ENCODE measurements at regions not wholly inside any gene's neighbourhood (a gene's known extent, or its start where the extent isn't known, plus 50 kb on each side); places are given as distances from the start of the nearest gene placed in this dataset.

DNA sequence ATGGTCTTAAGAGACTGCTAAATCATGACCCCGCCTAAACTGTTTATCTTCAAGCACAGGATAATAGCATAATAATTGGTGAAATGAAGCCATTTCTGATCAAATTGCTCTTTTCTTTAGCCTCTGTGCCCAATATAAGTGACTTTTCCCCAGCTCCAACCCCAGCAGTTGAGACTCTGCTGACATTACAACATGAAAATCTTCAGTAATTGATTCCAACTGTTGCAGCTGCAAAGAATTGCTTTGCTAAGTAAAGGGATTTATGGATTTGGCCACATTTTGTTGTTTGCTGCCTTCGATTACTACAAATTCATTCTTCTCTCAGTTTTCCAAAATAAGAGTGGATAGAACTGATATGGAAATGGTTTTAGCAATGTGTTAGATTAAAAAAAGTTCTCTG, 576.7 kb upstream of the LRRC4C start:
- no CpG with 5 or more reads among the region's 2 CpGs for WGBS (ENCODE audit: extremely low coverage, insufficient coverage, low lambda C conversion rate)
- H3K79me1 ChIP-seq (ENCODE audit: low read length) = no peaks in the 10 kb centered on the region
- H3K4me3 ChIP-seq (ENCODE audit: low read length) = no peak overlapping the region
- H3K4me1 ChIP-seq (ENCODE audit: control insufficient read depth, low read depth, low read length) = no peaks in the 10 kb centered on the region
- H2AK5ac ChIP-seq (ENCODE audit: low read length) = no peak overlapping the region
- H3K4me2 ChIP-seq (ENCODE audit: low read length) = no peak overlapping the region
- H4K5ac ChIP-seq (ENCODE audit: low read length) = no peak overlapping the region
- no peak overlapping the region for H4K8ac ChIP-seq (ENCODE audit: low read depth, low read length)
- H3K79me2 ChIP-seq (ENCODE audit: control insufficient read depth, insufficient read depth, low read length) = no peaks in the 10 kb centered on the region
- no peak overlapping the region for H3K18ac ChIP-seq (ENCODE audit: low read length)
- no peak overlapping the region for H3K56ac ChIP-seq (ENCODE audit: low read length)
- no peaks in the 10 kb centered on the region for H3K27me3 ChIP-seq (ENCODE audit: insufficient read depth, low read length, poor library complexity)
- H3K36me3 ChIP-seq (ENCODE audit: control insufficient read depth, insufficient read depth, low read length) = no peaks in the 10 kb centered on the region
- H2BK15ac ChIP-seq (replicated peaks; ENCODE audit: low read depth) = no peak overlapping the region
- no peak overlapping the region for H2BK120ac ChIP-seq (ENCODE audit: low read depth, low read length)
- H3K9ac ChIP-seq (ENCODE audit: low read length) = no peak overlapping the region
- no peak overlapping the region for H3K4ac ChIP-seq (ENCODE audit: low read depth, low read length)
- H2BK5ac ChIP-seq (ENCODE audit: low read length) = no peak overlapping the region
- no peak for DNase-seq
- no peak overlapping the region for H3K27ac ChIP-seq (ENCODE audit: low read depth, low read length)
- H3K23ac ChIP-seq (ENCODE audit: low read length) = no peak overlapping the region

- Histone ChIP-seq H3K4ac (ENCODE audit: low read depth, low read length) (no peak overlapping the region), H3K79me1 (ENCODE audit: low read length) (no peaks in the 10 kb centered on the region), H2BK15ac (replicated peaks; ENCODE audit: low read depth) (no peak overlapping the region), H2BK120ac (ENCODE audit: low read depth, low read length) (no peak overlapping the region), H2BK5ac (ENCODE audit: low read length) (no peak overlapping the region), H3K79me2 (ENCODE audit: control insufficient read depth, insufficient read depth, low read length) (no peaks in the 10 kb centered on the region), H4K5ac (ENCODE audit: low read length) (no peak overlapping the region), H3K4me2 (ENCODE audit: low read length) (no peak overlapping the region), H3K36me3 (ENCODE audit: control insufficient read depth, insufficient read depth, low read length) (no peaks in the 10 kb centered on the region), H3K56ac (ENCODE audit: low read length) (no peak overlapping the region), H3K4me3 (ENCODE audit: low read length) (no peak overlapping the region), H3K27me3 (ENCODE audit: insufficient read depth, low read length, poor library complexity) (peaks cover 2% of the 10 kb centered on the region), H4K8ac (ENCODE audit: low read depth, low read length) (no peak overlapping the region), H3K4me1 (ENCODE audit: control insufficient read depth, low read depth, low read length) (no peaks in the 10 kb centered on the region), H3K9ac (ENCODE audit: low read length) (no peak overlapping the region), H2AK5ac (ENCODE audit: low read length) (no peak overlapping the region), H3K27ac (ENCODE audit: low read depth, low read length) (no peak overlapping the region), H3K23ac (ENCODE audit: low read length) (no peak overlapping the region), H3K18ac (ENCODE audit: low read length) (no peak overlapping the region)
- DNase-seq = no peak
Measured at GRCh38 chr11:42043312-42043711, 583.9 kb upstream of the LRRC4C start.

DNA sequence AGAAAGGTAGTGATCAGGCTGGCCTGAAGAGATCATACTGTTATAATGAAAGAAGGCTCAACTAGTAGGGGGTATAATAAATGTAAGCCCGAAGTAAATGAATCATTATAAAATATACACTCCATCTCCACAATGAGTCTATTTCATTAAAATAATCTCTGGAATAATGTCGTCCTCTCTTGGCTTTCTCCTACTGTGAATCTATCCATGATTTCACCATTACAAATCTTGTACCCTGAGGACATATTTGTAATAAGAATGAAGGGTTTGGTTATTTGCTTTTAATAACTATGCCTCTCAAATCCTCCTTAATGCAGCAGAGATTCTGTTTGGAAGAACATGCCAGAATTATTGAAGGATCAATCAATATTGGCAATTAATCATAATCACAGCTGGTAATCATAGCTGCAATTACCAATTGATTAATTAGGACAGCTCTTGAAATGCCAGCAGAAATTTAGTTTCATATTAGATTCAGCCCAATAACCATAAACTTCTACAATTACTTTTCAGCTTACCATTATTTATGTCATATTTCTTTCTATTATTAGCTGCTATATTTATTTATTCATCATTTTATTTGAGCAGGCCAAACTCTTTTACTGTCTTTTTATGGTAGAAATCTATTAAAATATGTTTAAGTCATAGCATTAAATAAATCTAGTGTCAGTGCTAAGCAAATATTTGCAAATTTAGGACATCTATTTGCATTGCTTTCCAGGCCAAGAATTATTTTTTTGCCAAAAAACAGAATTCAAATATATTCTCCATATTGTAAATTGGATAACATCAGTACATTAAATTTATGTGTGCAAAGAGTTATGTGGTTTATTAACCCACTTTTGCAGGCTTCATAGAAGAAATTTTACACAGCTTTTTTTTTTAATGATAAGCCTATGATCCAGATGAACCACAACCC, 588.4 kb upstream of the LRRC4C start:
- H2BK15ac ChIP-seq (replicated peaks; ENCODE audit: low read depth) = no peak overlapping the region
- WGBS (ENCODE audit: extremely low coverage, insufficient coverage, low lambda C conversion rate) = no CpG with 5 or more reads among the region's 2 CpGs
- peaks cover 2% of the 10 kb centered on the region for H3K27me3 ChIP-seq (ENCODE audit: insufficient read depth, low read length, poor library complexity)
- H3K4me3 ChIP-seq (ENCODE audit: low read length) = no peak overlapping the region
- no peaks in the 10 kb centered on the region for H3K79me2 ChIP-seq (ENCODE audit: control insufficient read depth, insufficient read depth, low read length)
- H3K4me2 ChIP-seq (ENCODE audit: low read length) = no peak overlapping the region
- no peak overlapping the region for H2BK5ac ChIP-seq (ENCODE audit: low read length)
- H4K5ac ChIP-seq (ENCODE audit: low read length) = no peak overlapping the region
- H3K9ac ChIP-seq (ENCODE audit: low read length) = no peak overlapping the region
- H3K4me1 ChIP-seq (ENCODE audit: control insufficient read depth, low read depth, low read length) = no peaks in the 10 kb centered on the region
- H3K56ac ChIP-seq (ENCODE audit: low read length) = no peak overlapping the region
- DNase-seq = no peak
- no peak overlapping the region for H2BK120ac ChIP-seq (ENCODE audit: low read depth, low read length)
- H3K36me3 ChIP-seq (ENCODE audit: control insufficient read depth, insufficient read depth, low read length) = no peaks in the 10 kb centered on the region
- H3K18ac ChIP-seq (ENCODE audit: low read length) = no peak overlapping the region
- no peak overlapping the region for H3K23ac ChIP-seq (ENCODE audit: low read length)
- H3K27ac ChIP-seq (ENCODE audit: low read depth, low read length) = no peak overlapping the region
- no peaks in the 10 kb centered on the region for H3K79me1 ChIP-seq (ENCODE audit: low read length)
- no peak overlapping the region for H4K8ac ChIP-seq (ENCODE audit: low read depth, low read length)
- H3K4ac ChIP-seq (ENCODE audit: low read depth, low read length) = no peak overlapping the region
- no peak overlapping the region for H2AK5ac ChIP-seq (ENCODE audit: low read length)

DNA sequence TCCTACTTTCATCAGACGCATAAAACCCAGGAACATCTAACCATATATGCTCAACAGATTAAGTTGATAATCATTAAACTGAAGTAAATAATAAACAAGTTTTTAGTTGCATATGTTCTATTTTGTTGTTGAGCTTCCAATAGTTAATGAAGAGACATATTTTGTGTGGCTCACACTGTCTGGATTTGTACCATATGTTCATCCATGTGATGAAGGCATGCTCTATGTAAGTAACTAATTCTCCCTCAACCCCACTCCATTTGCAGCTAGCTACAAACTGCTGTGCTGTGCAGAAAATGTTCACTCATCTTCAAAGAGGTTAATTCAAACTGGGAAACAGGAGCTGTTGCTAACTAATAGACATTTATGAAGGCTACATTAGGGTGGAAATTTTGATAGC, 589.7 kb upstream of the LRRC4C start:
- Histone ChIP-seq H3K79me2 (ENCODE audit: control insufficient read depth, insufficient read depth, low read length) (no peaks in the 10 kb centered on the region), H3K9ac (ENCODE audit: low read length) (no peak overlapping the region), H3K4me1 (ENCODE audit: control insufficient read depth, low read depth, low read length) (no peaks in the 10 kb centered on the region), H2BK5ac (ENCODE audit: low read length) (no peak overlapping the region), H2BK120ac (ENCODE audit: low read depth, low read length) (no peak overlapping the region), H3K23ac (ENCODE audit: low read length) (no peak overlapping the region), H4K5ac (ENCODE audit: low read length) (no peak overlapping the region), H4K8ac (ENCODE audit: low read depth, low read length) (no peak overlapping the region), H3K18ac (ENCODE audit: low read length) (no peak overlapping the region), H2AK5ac (ENCODE audit: low read length) (no peak overlapping the region), H3K27ac (ENCODE audit: low read depth, low read length) (no peak overlapping the region), H3K56ac (ENCODE audit: low read length) (no peak overlapping the region), H3K27me3 (ENCODE audit: insufficient read depth, low read length, poor library complexity) (peaks cover 2% of the 10 kb centered on the region), H3K4me3 (ENCODE audit: low read length) (no peak overlapping the region), H3K4ac (ENCODE audit: low read depth, low read length) (no peak overlapping the region), H3K4me2 (ENCODE audit: low read length) (no peak overlapping the region), H3K79me1 (ENCODE audit: low read length) (no peaks in the 10 kb centered on the region), H2BK15ac (replicated peaks; ENCODE audit: low read depth) (no peak overlapping the region), H3K36me3 (ENCODE audit: control insufficient read depth, insufficient read depth, low read length) (no peaks in the 10 kb centered on the region)
- no CpG with 5 or more reads among the region's 1 CpG for WGBS (ENCODE audit: extremely low coverage, insufficient coverage, low lambda C conversion rate)
- DNase-seq = no peak

GRCh38 chr11:42049650-42050049, 590.2 kb upstream of the LRRC4C start:
- no peak overlapping the region for H2BK15ac ChIP-seq (replicated peaks; ENCODE audit: low read depth)
- no peak overlapping the region for H3K9ac ChIP-seq (ENCODE audit: low read length)
- H3K36me3 ChIP-seq (ENCODE audit: control insufficient read depth, insufficient read depth, low read length) = no peaks in the 10 kb centered on the region
- no peak overlapping the region for H4K8ac ChIP-seq (ENCODE audit: low read depth, low read length)
- no peak overlapping the region for H3K18ac ChIP-seq (ENCODE audit: low read length)
- H2BK5ac ChIP-seq (ENCODE audit: low read length) = no peak overlapping the region
- no peaks in the 10 kb centered on the region for H3K79me2 ChIP-seq (ENCODE audit: control insufficient read depth, insufficient read depth, low read length)
- no peak overlapping the region for H2AK5ac ChIP-seq (ENCODE audit: low read length)
- H3K79me1 ChIP-seq (ENCODE audit: low read length) = no peaks in the 10 kb centered on the region
- WGBS (ENCODE audit: extremely low coverage, insufficient coverage, low lambda C conversion rate) = no CpG with 5 or more reads among the region's 1 CpG
- no peaks in the 10 kb centered on the region for H3K4me1 ChIP-seq (ENCODE audit: control insufficient read depth, low read depth, low read length)
- H3K23ac ChIP-seq (ENCODE audit: low read length) = no peak overlapping the region
- no peak for DNase-seq
- H3K4me2 ChIP-seq (ENCODE audit: low read length) = no peak overlapping the region
- no peak overlapping the region for H3K4me3 ChIP-seq (ENCODE audit: low read length)
- H2BK120ac ChIP-seq (ENCODE audit: low read depth, low read length) = no peak overlapping the region
- no peak overlapping the region for H3K4ac ChIP-seq (ENCODE audit: low read depth, low read length)
- H3K56ac ChIP-seq (ENCODE audit: low read length) = no peak overlapping the region
- H4K5ac ChIP-seq (ENCODE audit: low read length) = no peak overlapping the region
- no peaks in the 10 kb centered on the region for H3K27me3 ChIP-seq (ENCODE audit: insufficient read depth, low read length, poor library complexity)
- no peak overlapping the region for H3K27ac ChIP-seq (ENCODE audit: low read depth, low read length)
